ENCODE measurements at regions not wholly inside any gene's neighbourhood (a gene's known extent, or its start where the extent isn't known, plus 50 kb on each side); places are given as distances from the start of the nearest gene placed in this dataset.
"Not testable (repeated sequence)": the region's sequence is repeated elsewhere in the genome, so short reads cannot be mapped to it uniquely, and the experiment has no call there.

DNA sequence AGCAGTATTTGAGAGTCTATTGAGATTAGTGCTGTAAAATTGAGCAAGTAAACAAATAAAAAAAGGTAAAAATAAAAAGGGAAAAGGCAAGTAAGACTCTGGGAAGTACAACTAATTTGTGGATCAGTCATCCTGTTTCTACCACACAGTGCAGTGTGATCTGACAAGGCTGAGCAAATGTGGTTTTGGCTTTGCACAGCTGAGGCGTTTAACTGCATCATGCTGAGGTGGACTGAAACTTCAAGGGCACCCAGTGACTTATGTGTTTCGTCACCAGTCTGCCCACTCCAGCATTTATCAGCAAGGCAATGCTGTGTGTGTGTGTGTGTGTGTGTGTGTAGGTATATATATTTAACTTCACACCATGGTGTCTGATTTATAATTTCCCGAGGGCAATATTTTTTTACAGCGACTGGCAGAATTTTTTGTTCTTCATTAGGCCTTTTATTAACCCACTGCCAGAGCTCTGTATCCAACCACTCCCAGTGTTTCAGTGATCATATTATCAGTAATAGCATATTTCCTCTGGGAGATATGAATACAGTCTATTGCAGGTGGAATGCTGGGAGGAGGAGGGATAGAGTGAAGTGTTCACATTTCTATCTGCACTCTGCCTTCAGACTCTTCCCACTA is 131.5 kb upstream of the SATB1 start:
- intact Hi-C loops (cut with DNase I), result no loop called here
- Histone ChIP-seq H3K4me1 (replicated peaks in 1 of 2) (no peaks in the 10 kb centered on the region), H3K9me3 (replicated peaks in 1 of 3) (no peaks in the 10 kb centered on the region), H3K27ac (no peak overlapping the region), H3K4me3 (no peak overlapping the region), H3K27me3 (no peaks in the 10 kb centered on the region), H3K36me3 (replicated peaks in 1 of 2) (no peaks in the 10 kb centered on the region)
- no peak for TF ChIP-seq POLR2A (IDR thresholded peaks at IDR 0.05)
- TF ChIP-seq CTCF (IDR thresholded peaks at IDR 0.05), result no peak
- 34 to 46% (median 37%) methylated on average over 4 of the region's 4 CpGs for WGBS, 4 donors
- no peak for DNase-seq

DNA sequence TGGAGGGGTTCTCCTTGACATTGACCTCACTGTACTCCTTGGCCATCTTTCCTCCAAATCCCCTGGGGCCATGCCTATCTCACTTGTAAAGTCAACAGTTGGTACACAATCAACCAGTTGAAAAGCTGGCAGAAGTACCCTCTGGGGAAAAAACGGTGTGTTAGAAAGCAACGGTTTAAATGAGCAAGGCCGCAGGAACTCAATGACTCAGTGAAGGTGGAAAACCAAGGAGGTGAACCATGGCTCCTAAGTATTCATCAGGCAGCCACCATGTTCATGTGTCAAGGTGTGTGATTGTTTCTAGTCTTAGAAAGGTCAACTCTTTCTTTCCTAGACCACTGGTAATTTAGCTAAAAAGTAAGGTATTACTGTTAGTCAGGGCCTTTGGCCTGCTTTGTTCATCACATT is 130.9 kb upstream of the SATB1 start:
- TF ChIP-seq CTCF (IDR thresholded peaks at IDR 0.05) (no peak), POLR2A (IDR thresholded peaks at IDR 0.05) (no peak)
- 72 to 89% (median 79%) methylated on average over 3 of the region's 3 CpGs for WGBS, 4 donors
- DNase-seq, result no peak
- Histone ChIP-seq H3K4me3 (no peak overlapping the region), H3K27me3 (no peaks in the 10 kb centered on the region), H3K4me1 (replicated peaks in 1 of 2) (no peaks in the 10 kb centered on the region), H3K27ac (no peak overlapping the region), H3K36me3 (replicated peaks in 1 of 2) (no peaks in the 10 kb centered on the region), H3K9me3 (replicated peaks in 1 of 3) (no peaks in the 10 kb centered on the region)
- intact Hi-C loops (cut with DNase I), result no loop called here

GRCh38 chr3:18552579-18553105 is 127.5 kb upstream of the SATB1 start:
- H3K9me3 ChIP-seq (replicated peaks in 1 of 3); H3K36me3 ChIP-seq (replicated peaks in 1 of 2); intact Hi-C loops (cut with DNase I); DNase-seq; H3K27ac ChIP-seq; H3K4me1 ChIP-seq (replicated peaks in 1 of 2); H3K27me3 ChIP-seq; H3K4me3 ChIP-seq: not testable (repeated sequence)
- WGBS, 4 donors, result 70 to 88% (median 81%) methylated on average over 7 to 9 of the region's 9 CpGs

DNA sequence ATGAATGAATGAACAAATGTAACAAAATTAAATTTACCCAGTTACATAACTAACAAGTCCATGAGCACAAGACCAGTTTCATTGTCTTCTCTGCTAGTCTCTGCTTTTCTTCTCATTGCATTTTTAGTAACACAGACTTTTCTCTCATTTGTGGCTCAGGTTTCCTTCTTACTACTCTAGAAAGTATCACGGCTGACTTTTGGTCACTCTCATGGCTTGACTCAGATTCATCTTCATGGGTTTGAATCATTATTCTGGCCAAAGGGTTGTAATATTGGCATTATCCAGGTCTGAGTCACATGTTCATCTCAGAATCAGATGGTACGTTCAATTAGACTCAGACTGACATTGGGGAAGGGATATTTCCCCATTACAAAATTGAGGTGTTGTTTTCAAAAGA is 121.5 kb upstream of the SATB1 start:
- no peak for TF ChIP-seq CTCF (IDR thresholded peaks at IDR 0.05)
- H3K27me3 ChIP-seq, result no peaks in the 10 kb centered on the region
- DNase-seq, result no peak
- no peak overlapping the region for H3K27ac ChIP-seq
- H3K4me1 ChIP-seq (replicated peaks in 1 of 2), result no peaks in the 10 kb centered on the region
- H3K9me3 ChIP-seq (replicated peaks in 1 of 3), result no peaks in the 10 kb centered on the region
- 71 to 85% (median 80%) methylated on average over 2 of the region's 2 CpGs for WGBS, 4 donors
- intact Hi-C loops (cut with DNase I), result no loop called here
- H3K4me3 ChIP-seq, result no peak overlapping the region
- no peaks in the 10 kb centered on the region for H3K36me3 ChIP-seq (replicated peaks in 1 of 2)

DNA sequence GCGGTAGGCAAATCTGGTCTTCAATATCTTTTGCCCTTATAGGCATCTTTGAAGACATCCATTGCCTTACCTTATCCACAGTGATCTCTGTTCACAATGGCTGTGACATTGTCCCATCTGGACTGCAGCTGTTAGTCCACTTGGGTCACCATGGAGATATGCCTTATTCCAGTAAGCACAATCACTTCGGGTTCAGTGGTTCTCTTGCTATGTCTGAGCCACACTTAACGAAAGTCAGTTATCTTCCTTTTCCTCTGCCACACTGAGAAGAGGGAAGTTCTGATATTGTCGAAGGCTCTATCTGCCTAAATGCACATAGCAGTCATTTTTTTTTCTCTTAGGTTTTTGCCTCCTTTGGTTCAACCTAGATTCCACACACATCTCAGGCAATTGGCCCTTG is 119.0 kb upstream of the SATB1 start:
- WGBS, 4 donors, result 64 to 76% (median 69%) methylated on average over 4 of the region's 4 CpGs
- no peaks in the 10 kb centered on the region for H3K9me3 ChIP-seq (replicated peaks in 1 of 3)
- H3K36me3 ChIP-seq (replicated peaks in 1 of 2), result no peaks in the 10 kb centered on the region
- no peak overlapping the region for H3K27ac ChIP-seq
- H3K4me1 ChIP-seq (replicated peaks in 1 of 2), result no peaks in the 10 kb centered on the region
- TF ChIP-seq POLR2A (IDR thresholded peaks at IDR 0.05) (no peak), CTCF (IDR thresholded peaks at IDR 0.05) (no peak)
- no peak for DNase-seq
- no peak overlapping the region for H3K4me3 ChIP-seq
- no peaks in the 10 kb centered on the region for H3K27me3 ChIP-seq
- intact Hi-C loops (cut with DNase I), result no loop called here

Measured in adrenal gland (tissue), 9 donors.